ENCODE measurements at regions not wholly inside any gene's neighbourhood (a gene's known extent, or its start where the extent isn't known, plus 50 kb on each side); places are given as distances from the start of the nearest gene placed in this dataset.

DNA sequence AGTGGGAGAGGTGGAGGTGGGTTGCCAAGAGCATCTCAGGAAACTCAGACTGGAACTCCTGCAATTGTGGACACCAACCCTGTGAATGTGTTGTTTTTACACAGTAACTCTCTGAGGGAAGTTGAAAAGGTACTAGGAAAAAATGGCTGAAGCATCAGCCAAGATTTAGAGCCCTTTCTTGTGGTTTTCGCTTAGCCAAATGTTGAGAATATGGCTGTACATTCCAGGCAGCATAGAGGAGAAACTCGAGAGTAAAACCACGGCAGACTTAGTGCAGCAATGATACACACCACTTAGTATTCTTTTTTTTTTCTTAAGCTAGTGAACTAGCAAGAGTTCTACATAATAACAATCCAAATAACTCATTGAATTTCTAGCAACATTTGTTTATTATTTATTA, 309.7 kb upstream of the MTNR1B start:
- TF ChIP-seq POLR2AphosphoS5 (IDR thresholded peaks at IDR 0.05; ENCODE audit: low read depth, low read length) = no peak
- TF ChIP-seq POLR2A (IDR thresholded peaks at IDR 0.05; ENCODE audit: low read depth, low read length) = no peak
- no peak for TF ChIP-seq TAF1 (IDR thresholded peaks at IDR 0.05; ENCODE audit: borderline replicate concordance, low read depth, low read length)
- FAIRE-seq (no peak), DNase-seq (ENCODE audit: insufficient read length) (no peak)

DNA sequence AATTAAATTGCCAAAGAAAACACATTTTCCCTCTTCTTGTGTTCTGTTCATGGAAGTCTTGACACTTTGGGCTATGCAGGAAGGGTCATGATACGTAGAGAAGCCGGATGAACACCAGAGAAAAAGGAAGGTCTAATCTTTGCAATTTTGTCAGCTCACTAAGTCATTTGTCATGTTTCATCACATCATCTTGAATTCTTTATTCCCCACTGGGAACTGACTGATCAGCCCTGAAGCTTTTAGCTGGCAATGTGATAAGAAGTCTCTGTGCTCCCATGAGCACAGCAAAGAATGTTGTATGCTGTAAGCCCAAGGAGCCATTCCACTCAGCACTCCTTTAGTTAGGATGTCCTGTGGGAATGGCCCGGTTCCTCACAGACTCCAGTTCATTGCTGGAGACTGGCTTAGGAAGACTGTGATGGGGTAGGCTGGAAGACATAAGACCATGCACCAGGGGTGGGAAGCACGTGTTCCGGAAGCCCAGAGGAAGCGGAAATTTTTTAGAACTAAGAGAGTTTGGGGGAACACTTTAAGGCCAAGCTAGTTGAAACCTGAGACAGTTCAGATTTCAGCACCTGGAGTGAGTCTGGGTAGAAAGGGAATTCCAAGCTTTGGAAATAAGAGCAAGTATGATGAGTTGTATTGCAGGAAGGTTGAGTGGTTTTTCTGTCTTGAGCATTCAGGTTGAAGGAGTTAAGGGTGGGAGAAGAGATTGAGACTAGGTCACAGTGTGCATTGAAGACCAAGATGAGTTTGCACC, 306.7 kb upstream of the MTNR1B start:
- TF ChIP-seq POLR2AphosphoS5 (IDR thresholded peaks at IDR 0.05; ENCODE audit: low read depth, low read length) (no peak), POLR2A (IDR thresholded peaks at IDR 0.05; ENCODE audit: low read depth, low read length) (no peak), TAF1 (IDR thresholded peaks at IDR 0.05; ENCODE audit: borderline replicate concordance, low read depth, low read length) (no peak)

DNA sequence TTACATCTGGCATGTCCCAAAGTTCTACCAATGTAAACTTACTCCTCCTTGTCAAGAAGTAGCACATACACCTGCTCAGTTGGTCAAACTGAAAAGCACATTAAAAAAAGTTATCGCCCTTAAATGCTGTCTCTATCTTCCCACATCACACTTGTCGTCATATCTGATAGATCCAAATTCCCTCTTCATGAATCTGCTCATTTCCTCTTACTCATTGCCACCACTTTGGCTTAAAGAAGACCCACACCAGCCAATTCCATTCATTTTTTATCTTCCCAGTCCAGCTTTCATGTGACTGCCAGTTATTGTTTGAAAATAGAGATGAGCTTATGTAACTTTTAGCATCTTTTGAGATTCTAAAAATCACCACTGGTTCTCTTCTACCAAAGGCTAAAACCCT, 305.9 kb upstream of the MTNR1B start:
- no peak for TF ChIP-seq TAF1 (IDR thresholded peaks at IDR 0.05; ENCODE audit: borderline replicate concordance, low read depth, low read length)
- FAIRE-seq (peak; percentile 17), DNase-seq (ENCODE audit: insufficient read length) (no peak)

More for the DNA sequence above, 306.7 kb upstream of the MTNR1B start:
- FAIRE-seq (no peak), DNase-seq (ENCODE audit: insufficient read length) (no peak)

DNA sequence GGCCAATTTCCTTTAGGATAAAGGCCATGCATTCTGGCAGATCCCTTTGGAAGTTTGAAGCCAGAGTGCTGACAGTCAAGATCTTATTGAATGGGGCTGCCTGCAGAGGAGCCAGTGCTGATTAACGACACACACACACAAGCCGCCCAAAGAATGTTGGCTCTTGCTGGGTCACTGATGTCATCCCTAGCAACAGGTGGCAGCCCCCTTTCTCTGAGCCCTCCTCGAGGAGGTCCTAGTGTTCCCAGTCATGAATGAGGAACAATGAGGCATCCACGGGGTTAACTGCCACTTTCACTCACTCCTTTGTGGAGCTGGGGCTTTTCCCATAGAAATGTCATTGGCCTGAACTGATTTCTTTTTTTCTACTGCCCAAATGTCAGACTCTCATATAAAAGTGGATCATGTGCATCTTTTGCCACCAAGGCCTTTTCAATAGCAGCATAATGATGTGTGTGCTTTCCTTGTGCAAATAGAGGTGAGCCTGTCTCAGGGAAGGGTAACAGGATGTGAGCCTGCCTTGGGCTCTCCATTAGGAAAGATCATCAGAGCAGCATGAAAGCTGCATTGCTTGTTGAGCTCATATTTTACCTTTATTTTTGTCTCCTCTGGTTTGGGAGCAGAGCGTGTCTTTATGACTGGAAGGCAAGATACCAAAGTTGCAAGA, 301.8 kb upstream of the MTNR1B start:
- TF ChIP-seq POLR2A (IDR thresholded peaks at IDR 0.05; ENCODE audit: low read depth, low read length) = no peak
- no peak for TF ChIP-seq POLR2AphosphoS5 (IDR thresholded peaks at IDR 0.05; ENCODE audit: low read depth, low read length)
- no peak for TF ChIP-seq TAF1 (IDR thresholded peaks at IDR 0.05; ENCODE audit: borderline replicate concordance, low read depth, low read length)
- FAIRE-seq (no peak), DNase-seq (ENCODE audit: insufficient read length) (no peak)

DNA sequence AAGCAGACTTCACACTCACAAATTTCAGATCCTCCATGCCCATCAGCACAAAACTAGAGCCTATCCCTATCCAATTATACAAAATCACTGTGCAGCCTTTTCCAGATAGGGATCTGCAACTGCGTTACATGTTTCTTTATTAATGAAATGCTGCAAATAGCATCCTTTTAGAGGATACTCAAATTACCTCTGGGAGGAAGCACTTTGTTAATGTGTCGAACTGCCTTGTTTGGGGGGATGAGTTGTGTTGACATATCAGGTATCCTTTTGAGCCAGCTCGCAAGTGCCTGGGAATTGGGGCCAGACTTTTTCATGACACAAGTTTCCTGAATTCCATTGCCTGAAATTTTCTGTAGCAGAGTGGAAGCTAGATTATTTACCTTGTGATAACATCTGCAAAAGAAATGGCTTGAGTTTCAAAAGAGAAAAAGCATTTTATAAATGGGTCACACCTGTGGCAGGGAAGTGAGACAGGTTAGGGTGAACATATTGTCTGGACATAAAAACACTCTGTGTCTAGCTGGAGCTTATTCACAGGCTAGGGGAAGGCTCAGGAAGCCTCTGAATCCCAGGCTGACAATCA, 299.1 kb upstream of the MTNR1B start:
- FAIRE-seq (no peak), DNase-seq (ENCODE audit: insufficient read length) (no peak)
- no peak for TF ChIP-seq TAF1 (IDR thresholded peaks at IDR 0.05; ENCODE audit: borderline replicate concordance, low read depth, low read length)

DNA sequence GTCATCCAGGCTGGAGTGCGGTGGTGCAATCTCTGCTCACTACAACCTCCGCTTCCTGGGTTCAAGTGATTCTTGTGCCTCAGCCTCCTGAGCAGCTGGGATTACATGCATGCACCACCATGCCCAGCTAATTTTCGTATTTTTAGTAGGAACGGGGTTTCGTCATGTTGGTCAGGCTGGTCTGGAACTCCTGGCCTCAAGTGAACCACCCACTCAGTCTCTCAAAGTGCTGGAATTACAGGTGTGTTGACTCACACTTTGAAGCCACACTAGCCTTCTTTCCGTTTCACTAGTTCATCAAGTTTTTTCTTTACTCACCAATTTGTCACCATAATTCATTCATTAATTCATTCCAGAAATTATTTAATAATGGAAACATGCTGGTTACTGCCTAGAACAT, 298.4 kb upstream of the MTNR1B start:
- TF ChIP-seq POLR2A (IDR thresholded peaks at IDR 0.05; ENCODE audit: low read depth, low read length) = no peak
- TF ChIP-seq TAF1 (IDR thresholded peaks at IDR 0.05; ENCODE audit: borderline replicate concordance, low read depth, low read length) = no peak
- no peak for TF ChIP-seq POLR2AphosphoS5 (IDR thresholded peaks at IDR 0.05; ENCODE audit: low read depth, low read length)
- no peak for DNase-seq (ENCODE audit: insufficient read length)
- FAIRE-seq = no peak

DNA sequence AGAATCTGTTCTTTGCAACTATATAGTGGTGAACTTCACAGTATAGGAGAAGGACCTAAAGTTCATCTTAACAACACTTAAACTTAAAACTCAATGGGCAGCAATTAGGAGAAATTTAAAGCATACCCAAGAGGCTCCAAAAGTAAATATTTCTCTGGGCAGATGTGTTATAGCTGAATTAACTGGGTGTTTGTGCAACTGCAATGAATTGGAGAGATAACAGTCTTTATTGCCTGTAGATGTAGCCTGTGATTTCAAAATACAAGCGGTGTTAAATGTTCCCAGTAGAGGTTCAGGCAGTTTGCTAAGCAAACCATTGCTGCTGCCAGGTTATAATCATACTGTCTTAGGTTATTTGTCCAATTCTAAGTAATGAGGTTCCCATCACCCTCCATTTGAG, 294.1 kb upstream of the MTNR1B start:
- FAIRE-seq (no peak), DNase-seq (ENCODE audit: insufficient read length) (no peak)
- TF ChIP-seq POLR2A (IDR thresholded peaks at IDR 0.05; ENCODE audit: low read depth, low read length) = no peak
- no peak for TF ChIP-seq POLR2AphosphoS5 (IDR thresholded peaks at IDR 0.05; ENCODE audit: low read depth, low read length)
- TF ChIP-seq TAF1 (IDR thresholded peaks at IDR 0.05; ENCODE audit: borderline replicate concordance, low read depth, low read length) = no peak

DNA sequence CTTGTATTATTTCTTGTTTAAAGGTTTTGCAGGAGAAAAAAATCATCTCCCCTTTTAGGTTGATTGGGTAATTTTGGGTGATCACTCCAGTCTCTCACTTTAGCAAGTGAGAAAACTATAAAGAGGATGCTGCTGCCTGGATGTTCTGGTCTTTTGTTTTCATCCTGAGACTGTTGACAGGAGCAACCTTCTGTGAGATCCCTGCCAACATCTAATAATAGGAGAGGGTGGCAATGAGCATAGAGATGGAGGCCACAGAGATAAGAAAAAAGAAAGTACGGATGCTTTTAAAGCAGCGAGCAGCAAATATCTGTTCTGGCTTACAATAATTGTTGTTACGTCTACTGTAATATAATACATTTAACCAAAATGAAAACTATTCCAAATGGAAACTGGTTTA, 293.6 kb upstream of the MTNR1B start:
- no peak for FAIRE-seq

DNA sequence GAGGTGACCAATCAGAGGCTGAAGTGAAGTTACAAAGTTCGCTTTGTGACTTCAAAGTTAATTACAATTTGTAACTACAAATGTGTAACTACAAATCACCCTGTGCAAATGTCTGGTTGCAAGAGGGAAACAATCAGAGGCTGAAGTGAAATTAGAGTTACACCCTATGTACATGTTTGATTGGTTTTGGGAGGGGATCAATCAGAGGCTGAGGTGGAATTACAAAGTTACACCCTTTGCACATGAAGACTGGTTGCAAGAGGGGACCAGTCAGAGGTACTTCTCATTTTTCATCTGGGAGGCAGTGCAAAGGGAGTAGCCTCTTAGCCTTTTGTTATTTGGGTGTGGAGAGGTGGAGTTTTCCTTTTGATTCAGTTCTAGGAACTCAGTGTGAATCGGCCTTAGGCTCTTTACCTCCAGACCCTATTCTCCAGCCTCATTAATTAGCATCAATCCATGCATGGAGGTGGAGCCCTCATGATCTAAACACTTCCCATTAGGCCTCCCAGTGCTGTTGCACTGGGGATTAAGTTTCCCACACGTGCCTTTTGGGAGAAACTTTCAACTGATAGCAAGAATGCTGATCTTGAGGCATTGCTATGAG, 291.3 kb upstream of the MTNR1B start:
- DNase-seq (ENCODE audit: insufficient read length) (no peak), FAIRE-seq (no peak)
- TF ChIP-seq TAF1 (IDR thresholded peaks at IDR 0.05; ENCODE audit: borderline replicate concordance, low read depth, low read length) = no peak

More for the DNA sequence above, 293.6 kb upstream of the MTNR1B start:
- TF ChIP-seq POLR2AphosphoS5 (IDR thresholded peaks at IDR 0.05; ENCODE audit: low read depth, low read length) (no peak), TAF1 (IDR thresholded peaks at IDR 0.05; ENCODE audit: borderline replicate concordance, low read depth, low read length) (no peak), POLR2A (IDR thresholded peaks at IDR 0.05; ENCODE audit: low read depth, low read length) (no peak)
- DNase-seq (ENCODE audit: insufficient read length) = no peak

DNA sequence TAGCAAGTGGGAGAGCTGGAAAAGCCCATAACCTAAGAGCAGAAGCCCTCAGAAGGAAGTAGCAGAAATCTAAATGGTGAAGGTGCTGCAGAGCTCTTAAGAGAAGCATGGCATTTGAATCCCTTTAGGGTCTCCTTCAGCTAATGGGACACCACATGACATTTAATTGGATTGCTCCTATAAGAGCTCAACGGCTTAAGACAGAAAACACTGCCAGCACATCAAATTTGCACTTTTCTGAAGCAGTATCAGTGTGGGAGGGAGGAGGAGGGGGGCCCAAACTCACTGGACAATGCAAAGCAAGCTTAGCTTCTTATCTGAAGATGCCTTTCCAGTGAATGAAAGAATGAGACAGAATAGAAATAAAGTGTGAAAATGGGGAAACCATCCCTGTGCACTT, 287.9 kb upstream of the MTNR1B start:
- DNase-seq (ENCODE audit: insufficient read length) (no peak), FAIRE-seq (no peak)
- TF ChIP-seq POLR2A (IDR thresholded peaks at IDR 0.05; ENCODE audit: low read depth, low read length) (no peak), POLR2AphosphoS5 (IDR thresholded peaks at IDR 0.05; ENCODE audit: low read depth, low read length) (no peak), TAF1 (IDR thresholded peaks at IDR 0.05; ENCODE audit: borderline replicate concordance, low read depth, low read length) (no peak)

DNA sequence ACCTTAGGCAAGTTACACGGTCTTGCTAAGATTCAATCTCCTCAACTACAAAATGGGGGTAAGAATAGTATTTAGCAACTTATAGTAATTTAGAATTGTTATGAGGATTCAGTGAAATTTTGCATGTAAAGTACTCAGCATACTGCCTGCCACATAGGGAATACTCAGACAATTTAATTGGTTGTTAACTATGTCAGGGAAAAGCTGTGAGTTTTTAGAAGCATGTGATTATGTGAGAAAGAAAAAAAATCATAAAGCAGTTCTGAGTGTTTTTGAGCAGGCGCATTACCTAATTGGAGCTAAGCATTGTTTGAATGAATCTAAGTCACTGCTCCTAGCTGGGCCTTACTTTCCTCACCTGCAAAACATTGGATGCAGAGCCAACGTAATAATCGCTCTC, 287.3 kb upstream of the MTNR1B start:
- DNase-seq (ENCODE audit: insufficient read length) (no peak), FAIRE-seq (no peak)
- TF ChIP-seq TAF1 (IDR thresholded peaks at IDR 0.05; ENCODE audit: borderline replicate concordance, low read depth, low read length) (no peak), POLR2A (IDR thresholded peaks at IDR 0.05; ENCODE audit: low read depth, low read length) (no peak), POLR2AphosphoS5 (IDR thresholded peaks at IDR 0.05; ENCODE audit: low read depth, low read length) (no peak)

DNA sequence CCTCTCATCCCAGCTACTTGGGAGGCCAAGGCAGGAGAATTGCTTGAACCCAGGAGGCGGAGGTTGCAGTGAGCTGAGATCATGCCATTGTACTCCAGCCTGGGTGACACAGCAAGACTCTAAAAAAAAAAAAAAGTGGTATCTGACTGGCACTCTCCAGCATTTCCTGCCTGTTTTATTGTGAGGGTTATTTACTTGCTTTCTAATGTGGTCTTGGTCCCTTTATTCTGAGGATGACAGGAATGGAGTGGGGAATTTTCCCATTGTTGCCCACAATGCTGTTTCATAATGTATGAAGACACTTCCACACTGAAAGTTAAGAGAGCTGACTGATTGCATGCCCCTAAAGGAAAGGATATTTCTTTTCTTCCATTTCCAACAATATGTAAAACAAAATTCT, 286.5 kb upstream of the MTNR1B start:
- FAIRE-seq (no peak), DNase-seq (ENCODE audit: insufficient read length) (no peak)
- TF ChIP-seq TAF1 (IDR thresholded peaks at IDR 0.05; ENCODE audit: borderline replicate concordance, low read depth, low read length) = no peak
- no peak for TF ChIP-seq POLR2A (IDR thresholded peaks at IDR 0.05; ENCODE audit: low read depth, low read length)
- TF ChIP-seq POLR2AphosphoS5 (IDR thresholded peaks at IDR 0.05; ENCODE audit: low read depth, low read length) = no peak
